DMS 273 treated with DMSO at 0.1 percent for 48 hours (cell line): ENCODE measurements at regions not wholly inside any gene's neighbourhood (a gene's known extent, or its start where the extent isn't known, plus 50 kb on each side); places are given as distances from the start of the nearest gene placed in this dataset.
"Not testable (repeated sequence)": the region's sequence is repeated elsewhere in the genome, so short reads cannot be mapped to it uniquely, and the experiment has no call there.

Experiments
- DNase-seq: peaks from one replicate; lab custom pipeline; 2025; lab: John Stamatoyannopoulos, UW

GRCh38 chr18:11380968-11381367 lies 228.4 kb upstream of the SLC35G4 start:
- DNase-seq, result no peak

DNA sequence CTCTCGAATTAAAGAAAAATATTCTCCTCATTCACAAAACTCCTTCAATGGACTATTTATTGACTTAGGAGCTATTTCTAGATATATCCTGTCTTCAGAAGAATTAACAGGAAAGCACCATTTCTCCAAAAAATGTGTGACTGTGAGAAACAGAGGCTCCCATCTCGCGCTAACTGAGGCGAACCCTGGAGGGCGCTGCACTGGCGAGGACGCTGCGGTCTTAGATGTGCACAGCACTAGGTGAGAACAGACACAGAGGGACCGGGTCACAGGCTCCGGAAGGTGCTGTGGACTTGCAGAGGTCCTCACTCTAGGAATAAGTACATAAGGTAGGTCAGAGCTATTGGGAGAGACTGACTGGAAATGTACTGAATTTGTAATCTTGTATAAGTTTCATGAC lies 229.7 kb upstream of the SLC35G4 start:
- DNase-seq, result no peak

DNA sequence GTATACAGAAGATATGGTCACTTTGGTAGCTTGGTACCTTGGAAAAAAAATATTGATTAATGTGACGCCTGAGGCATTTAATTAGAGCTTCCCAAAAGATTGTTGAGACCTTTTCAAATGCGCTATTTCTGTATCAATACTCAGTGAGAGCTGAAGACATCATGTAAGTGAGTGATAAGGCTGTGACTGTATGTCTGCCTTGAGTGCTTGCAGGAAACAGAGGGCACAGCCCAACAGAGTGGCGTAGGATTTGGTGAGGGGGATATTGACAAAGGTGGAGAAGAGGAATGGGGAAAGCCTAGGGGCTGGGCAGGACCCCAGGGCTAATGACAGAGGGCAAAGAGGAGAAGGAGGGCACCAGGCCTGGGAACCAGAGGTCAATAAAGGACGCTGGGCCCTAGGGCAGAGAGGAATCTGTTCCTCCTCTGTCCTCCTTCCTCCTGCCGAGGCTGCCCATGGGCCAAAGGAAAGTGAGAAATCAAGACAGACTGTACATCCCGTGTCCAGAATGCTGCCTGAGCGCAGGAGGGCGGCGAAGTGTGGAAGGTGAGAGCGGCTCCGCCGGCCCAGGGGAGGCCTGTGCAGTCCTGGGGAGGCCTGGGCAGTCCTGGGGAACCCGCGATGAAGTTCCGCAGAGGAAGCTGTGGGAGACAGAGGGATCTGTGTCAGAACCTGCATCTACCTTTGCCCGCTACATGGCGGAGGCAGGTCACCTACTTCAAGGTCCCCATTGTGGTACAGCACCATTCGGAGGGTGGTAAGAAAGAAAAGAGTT lies 228.6 kb upstream of the PIEZO2 start:
- DNase-seq, result no peak

GRCh38 chr18:11372163-11372562 lies 222.8 kb upstream of the PIEZO2 start:
- DNase-seq, result no peak

DNA sequence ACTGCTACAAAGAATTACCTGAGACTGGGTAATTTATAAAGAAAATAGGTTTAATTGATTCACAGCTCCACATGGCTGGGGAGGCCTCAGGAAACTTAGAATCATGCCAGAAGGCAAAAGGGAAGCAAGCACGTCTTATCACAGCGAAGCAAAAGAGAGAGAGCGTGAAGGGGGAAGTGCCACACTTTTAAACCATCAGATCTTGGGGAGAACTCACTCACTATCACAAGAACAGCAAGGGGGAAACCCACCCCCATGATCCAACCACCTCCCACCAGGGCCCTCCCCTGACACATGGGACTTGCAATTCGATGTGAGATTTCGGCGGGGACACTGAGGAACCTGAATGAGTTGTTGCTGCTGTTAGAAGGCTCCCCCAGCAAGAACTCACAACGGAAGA lies 220.2 kb upstream of the PIEZO2 start:
- no peak for DNase-seq

DNA sequence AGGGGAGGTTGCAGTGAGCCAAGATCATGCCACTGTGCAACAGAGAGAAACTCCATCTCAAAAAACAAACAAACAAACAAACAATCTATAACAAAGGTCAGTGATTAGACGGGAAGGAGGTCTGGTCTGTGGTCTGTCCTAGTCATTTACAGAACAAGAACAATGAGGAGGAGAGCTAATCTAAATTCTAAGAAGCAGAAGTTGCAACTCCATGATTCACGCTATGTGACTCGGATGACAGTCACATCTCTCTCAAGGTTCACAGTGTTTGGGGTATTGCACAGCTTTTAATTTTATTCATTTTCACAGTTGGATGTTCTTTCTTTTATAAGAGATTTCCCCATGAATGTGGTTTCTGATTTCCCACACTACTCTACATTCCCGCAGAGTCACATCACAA lies 218.7 kb upstream of the PIEZO2 start:
- no peak for DNase-seq

GRCh38 chr18:11367351-11367750 lies 218.0 kb upstream of the PIEZO2 start:
- peak; percentile 42 for DNase-seq

GRCh38 chr18:11366410-11366809 lies 217.0 kb upstream of the PIEZO2 start:
- DNase-seq, result peak; percentile 98

DNA sequence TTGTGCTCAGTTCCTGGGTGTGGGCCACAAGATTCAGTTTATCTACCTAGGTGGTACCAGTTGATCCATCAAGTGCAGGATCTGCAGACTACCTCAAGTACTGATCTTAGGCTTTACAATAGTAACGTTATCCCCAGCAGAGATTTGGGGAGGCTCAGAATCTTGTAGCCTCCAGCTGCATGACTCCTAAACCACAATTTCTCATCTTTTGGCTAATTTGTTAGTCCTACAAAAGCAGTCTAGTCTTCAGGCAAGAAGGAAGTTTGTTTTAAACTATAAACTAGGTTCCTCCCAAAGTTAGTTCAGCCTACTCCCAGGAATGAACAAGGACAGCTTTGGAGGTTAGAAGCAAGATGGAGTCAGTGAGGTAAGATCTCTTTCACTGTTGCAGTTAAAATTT lies 213.5 kb upstream of the PIEZO2 start:
- DNase-seq, result no peak

GRCh38 chr18:11361862-11362261 lies 212.5 kb upstream of the PIEZO2 start:
- DNase-seq, result not testable (repeated sequence)

- no peak for DNase-seq
Measured at GRCh38 chr18:11357678-11358077, 208.3 kb upstream of the PIEZO2 start.

GRCh38 chr18:11344576-11344975 lies 195.2 kb upstream of the PIEZO2 start:
- not testable (repeated sequence) for DNase-seq

- no peak for DNase-seq
Measured at GRCh38 chr18:11343096-11343495, 193.7 kb upstream of the PIEZO2 start.

- DNase-seq, result not testable (repeated sequence)
Measured at GRCh38 chr18:11342115-11342514, 192.7 kb upstream of the PIEZO2 start.

DNA sequence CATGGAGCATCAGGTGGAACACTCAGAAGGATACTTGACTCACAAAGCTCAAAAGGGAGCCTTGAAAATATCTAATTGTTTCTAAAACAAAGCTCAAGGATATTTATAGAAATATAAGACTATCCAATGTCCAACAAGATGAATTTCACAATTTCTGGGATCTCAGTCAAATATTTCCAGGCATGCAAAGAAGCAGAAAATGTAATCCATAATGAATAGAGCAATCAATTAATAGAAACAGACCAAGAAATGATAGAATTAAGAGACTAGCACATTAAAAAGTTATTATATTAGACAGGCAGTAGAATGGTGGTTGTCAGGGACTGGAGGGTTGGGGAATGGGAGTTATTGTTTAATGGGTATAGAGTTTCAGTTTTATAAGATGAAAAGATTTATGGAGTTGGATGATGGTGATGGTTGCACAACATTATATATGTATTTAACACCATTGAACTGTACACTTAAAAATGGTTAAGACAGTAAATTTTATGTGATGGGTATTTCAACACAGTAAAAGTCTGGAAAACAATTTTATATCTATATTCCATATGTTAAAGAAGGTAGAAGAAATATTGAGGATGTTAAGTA lies 189.9 kb upstream of the PIEZO2 start:
- DNase-seq, result no peak

- DNase-seq, result no peak
Measured at GRCh38 chr18:11336241-11336640, 186.9 kb upstream of the PIEZO2 start.

DNA sequence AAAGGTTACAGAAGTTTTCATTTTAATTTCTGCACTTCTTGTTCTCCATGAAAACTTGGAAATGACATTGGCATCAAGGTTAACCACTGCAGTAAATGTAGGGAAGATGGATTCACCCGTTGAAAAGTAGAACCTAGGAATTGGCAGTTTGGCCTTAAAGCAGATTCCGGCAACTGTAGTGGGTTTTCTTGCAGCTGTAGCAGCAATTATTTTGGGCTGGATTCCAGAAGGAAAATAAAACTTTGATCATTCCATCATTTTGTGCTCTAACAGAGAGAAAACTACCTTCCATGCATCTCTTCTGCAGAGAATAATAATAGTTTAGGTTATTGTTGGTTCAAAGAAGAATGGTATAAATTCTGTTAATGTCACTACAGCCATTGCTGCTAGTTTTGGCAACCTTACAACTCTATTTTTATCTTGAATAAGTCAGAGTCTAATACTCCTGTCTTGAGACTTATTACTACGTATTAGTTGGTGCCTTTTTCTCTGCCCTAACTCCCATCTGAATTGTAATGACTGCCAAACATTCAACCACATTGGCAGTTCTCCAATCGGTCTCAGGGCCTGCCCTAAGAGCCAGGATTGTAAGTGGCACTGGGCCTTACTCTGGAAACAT lies 178.1 kb upstream of the PIEZO2 start:
- DNase-seq, result peak; percentile 49

- no peak for DNase-seq
Measured at GRCh38 chr18:11324956-11325882, 175.8 kb upstream of the PIEZO2 start.

DNA sequence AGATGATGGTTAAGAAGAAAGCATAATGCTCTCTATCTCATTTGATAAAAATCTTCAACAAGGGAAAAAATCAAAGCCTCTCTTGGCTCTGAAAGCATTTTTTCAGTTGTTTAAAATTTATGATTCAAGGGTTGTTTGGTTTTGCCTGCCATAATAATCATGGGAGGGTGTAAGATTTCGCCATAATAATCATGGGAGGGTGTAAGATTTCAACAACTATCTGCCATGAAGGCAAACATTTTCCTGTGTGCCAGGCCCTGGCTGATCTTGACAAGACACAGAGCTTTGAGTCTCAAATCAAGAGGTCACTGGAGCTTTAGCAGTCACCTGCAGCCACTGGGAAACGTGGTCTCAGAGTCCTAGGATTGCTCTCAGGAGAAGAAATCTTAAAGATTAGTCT lies 175.1 kb upstream of the PIEZO2 start:
- no peak for DNase-seq

DNA sequence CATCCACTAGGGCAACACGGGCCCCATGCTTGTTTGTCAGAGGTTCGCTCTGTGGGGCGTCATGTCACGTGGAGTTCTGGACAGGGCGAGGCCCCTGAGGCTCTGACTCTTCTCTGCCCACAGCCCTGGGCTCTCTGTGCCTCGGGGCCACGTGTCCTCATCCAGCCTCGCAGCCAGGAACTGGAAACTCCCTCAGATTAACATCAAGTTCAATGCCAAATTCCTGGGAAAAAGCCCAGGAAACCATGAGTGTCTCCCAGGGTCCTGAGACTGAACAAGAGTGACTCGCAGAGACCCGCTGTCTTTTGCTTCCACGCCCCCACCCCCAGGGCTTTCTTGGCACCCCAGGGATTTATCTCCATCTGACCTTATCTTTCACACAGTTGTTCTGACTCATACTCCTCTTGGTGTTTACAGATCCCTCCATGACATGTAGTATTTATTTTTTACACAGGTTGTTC lies 174.0 kb upstream of the PIEZO2 start:
- no peak for DNase-seq

- no peak for DNase-seq
Measured at GRCh38 chr18:11322716-11323115, 173.3 kb upstream of the PIEZO2 start.

DNA sequence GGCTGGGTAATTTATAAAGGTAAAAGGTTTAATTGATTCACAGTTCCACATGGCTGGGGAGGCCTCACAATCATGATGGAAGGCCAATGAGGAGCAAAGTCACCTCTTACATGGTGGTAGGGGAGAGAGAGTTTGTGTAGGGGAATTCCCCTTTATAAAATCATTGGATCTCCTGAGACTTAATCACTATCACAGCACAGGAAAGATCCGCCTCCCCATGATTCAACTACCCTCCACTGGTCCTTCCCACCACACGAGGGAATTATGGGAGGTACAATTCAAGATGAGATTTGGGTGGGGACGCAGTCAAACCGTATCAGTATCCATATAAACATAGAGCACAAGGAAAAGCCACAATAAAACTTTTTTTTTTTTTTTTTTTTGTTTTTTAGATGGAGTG lies 172.6 kb upstream of the PIEZO2 start:
- DNase-seq, result no peak
